Neuron (in vitro differentiated cells): ENCODE measurements at regions not wholly inside any gene's neighbourhood (a gene's known extent, or its start where the extent isn't known, plus 50 kb on each side); places are given as distances from the start of the nearest gene placed in this dataset.
"Not testable (repeated sequence)": the region's sequence is repeated elsewhere in the genome, so short reads cannot be mapped to it uniquely, and the experiment has no call there.

Experiments used
- H2AFZ ChIP-seq: one replicate; pipeline ENCODE4 v1.6.1; 2013; ENCODE audit warnings: low read depth, mild to moderate bottlenecking, inconsistent platforms, low read length, moderate library complexity
- H3K27me3 ChIP-seq: one replicate; pipeline ENCODE4 v1.6.1; 2013; ENCODE audit warnings: low read length; ENCODE audit not compliant: insufficient read depth
- H3K36me3 ChIP-seq: one replicate; pipeline ENCODE4 v1.6.1; 2013; ENCODE audit warnings: low read length; ENCODE audit not compliant: insufficient read depth
- H3K4me1 ChIP-seq: one replicate; pipeline ENCODE4 v1.6.1; 2013; ENCODE audit warnings: low read length; ENCODE audit not compliant: insufficient read depth
- H3K4me3 ChIP-seq: 2 replicates; pipeline ENCODE4 v1.5.1; 2013; ENCODE audit warnings: mild to moderate bottlenecking, low read length, moderate library complexity
- H3K9me3 ChIP-seq: one replicate; pipeline ENCODE4 v1.6.1; 2013; ENCODE audit warnings: low read length

DNA sequence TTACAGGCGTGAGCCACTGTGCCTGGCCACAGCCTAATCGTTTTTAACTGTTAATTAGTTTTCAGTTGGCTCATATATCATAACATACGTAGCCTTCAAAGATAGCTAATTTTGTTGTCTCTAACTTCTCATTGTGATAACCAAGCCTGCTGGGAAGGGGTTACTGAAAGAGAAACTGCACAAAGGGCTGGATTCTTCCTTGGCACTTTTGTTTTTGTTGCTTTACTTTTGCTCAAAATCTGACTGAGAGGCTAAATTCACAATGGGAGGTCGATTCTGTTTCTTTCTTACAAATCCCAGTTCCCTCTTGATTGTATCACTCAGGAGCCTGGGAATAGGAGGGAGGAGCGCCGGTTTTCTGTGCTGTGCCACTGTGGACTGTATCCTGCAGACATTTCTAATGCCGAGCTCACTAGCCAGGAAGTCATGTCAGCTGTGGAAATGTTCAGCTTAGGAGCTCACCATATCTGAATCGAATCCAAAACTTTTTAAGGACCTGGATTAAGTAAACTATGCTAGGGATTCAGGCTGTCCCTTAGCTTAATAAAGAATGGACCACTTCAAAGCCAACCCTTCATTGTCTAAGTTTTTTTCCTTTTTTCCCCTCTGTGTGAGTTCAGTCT lies 120.5 kb upstream of the FAT1 start:
- Histone ChIP-seq H3K36me3 (no peaks in the 10 kb centered on the region), H2AFZ (peak overlapping the region; percentile 44), H3K4me3 (peak overlapping the region; percentile 31), H3K9me3 (no peaks in the 10 kb centered on the region), H3K27me3 (no peaks in the 10 kb centered on the region), H3K4me1 (peaks cover 18% of the 10 kb centered on the region)

DNA sequence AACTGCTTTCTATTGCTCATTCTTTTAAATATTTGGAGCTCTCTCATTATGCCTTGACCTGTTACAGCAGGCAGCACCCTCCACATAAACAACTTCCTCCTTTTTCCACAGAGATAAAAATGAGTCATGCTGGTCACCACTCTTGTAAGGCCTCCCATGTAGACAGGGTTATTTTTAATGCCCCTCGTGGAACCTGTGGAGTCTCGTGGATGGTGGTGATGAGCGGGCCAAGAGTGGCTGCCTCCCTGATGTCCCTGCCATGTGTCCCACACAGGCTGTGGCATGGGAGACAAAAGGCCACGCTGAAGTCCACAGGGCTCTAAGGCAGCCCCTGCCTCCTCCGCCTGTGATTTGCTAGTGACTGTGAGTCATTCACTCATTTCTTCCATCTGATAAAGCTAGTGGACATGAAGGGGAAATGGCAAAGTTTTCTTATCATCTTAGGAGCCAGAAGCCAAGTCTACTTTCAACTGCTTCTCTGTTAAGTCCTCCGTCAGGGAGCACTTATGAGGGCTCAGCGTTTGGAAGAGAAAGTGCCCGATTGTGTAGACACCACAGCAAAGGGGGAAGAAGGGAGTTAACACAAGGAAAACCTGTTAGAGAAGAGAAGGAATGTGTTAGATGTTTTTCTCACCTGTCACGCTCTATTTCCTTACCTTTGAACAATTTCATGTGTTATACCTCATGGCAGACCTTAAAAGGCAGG lies 121.6 kb upstream of the FAT1 start:
- Histone ChIP-seq H2AFZ (no peak overlapping the region), H3K4me1 (peaks cover 18% of the 10 kb centered on the region), H3K4me3 (no peak overlapping the region), H3K27me3 (no peaks in the 10 kb centered on the region), H3K9me3 (peaks cover 2% of the 10 kb centered on the region), H3K36me3 (no peaks in the 10 kb centered on the region)

DNA sequence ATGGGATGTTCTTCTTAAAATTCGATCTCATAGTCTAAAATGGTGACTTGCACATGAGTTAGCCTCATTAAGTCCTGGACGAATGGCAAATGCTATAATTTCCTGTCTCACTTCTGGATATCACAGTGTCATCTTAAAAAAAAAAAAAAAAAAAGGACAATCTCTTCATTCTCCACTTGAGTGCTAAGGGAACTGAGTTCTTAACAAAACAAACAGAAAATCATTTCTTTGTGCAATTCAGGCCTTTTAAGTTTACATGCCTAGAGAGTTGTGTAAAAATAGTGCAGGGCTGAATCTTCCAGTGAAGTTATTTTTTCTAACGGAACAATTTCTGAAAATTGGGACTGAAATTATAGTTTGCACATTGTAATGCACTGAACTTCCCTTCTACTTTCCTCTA lies 122.8 kb upstream of the FAT1 start:
- Histone ChIP-seq H3K27me3 (no peaks in the 10 kb centered on the region), H2AFZ (no peak overlapping the region), H3K4me3 (no peak overlapping the region), H3K36me3 (no peaks in the 10 kb centered on the region), H3K9me3 (peaks cover 6% of the 10 kb centered on the region), H3K4me1 (peaks cover 18% of the 10 kb centered on the region)

DNA sequence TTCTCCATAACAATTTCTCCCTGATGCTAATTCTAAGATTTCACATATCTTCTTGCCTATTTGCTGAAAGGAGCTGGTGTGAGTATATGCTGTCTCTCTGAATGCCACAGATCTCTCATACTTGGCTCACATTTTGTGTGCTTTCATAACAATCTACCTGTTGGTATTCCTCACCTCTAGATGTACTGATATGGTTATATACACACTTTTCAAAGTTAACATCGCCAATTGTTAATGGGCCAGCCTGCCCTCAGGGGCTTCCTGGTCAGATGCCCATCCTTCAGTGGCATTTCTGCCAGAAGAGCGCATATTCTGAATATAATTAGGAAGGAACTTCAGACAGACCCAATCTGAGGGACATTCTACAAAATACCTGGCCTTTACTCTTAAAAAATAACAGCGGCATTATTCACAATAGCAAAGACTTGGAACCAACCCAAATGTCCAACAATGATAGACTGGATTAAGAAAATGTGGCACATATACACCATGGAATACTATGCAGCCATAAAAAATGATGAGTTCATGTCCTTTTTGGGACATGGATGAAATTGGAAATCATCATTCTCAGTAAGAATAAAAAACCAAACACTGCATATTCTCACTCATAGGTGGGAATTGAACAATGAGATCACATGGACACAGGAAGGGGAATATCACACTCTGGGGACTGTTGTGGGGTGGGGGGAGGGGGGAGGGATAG lies 123.9 kb upstream of the FAT1 start:
- H3K36me3 ChIP-seq, H3K9me3 ChIP-seq, H2AFZ ChIP-seq, H3K4me3 ChIP-seq, H3K27me3 ChIP-seq: not testable (repeated sequence)
- peaks cover 18% of the 10 kb centered on the region for H3K4me1 ChIP-seq

DNA sequence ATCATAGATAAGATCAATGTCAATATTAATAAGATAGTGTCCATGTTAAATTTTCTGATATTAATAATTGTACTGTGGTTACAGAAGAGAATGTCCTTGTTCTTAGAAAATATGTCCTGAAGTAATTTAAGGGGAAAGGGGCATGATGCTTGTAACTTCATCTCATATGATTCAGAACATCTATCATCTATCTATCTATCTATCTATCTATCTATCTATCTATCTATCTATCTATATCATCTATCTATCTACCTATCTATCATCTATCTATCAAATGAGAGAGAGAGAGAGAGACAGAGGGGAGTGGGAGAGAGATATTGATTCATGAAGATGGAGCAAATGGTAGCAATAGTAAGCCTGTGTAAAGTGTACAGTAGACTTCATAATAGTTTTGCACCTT lies 124.8 kb upstream of the FAT1 start:
- H3K36me3 ChIP-seq, result no peaks in the 10 kb centered on the region
- no peak overlapping the region for H3K4me3 ChIP-seq
- no peaks in the 10 kb centered on the region for H3K27me3 ChIP-seq
- peaks cover 8% of the 10 kb centered on the region for H3K9me3 ChIP-seq
- no peak overlapping the region for H2AFZ ChIP-seq
- H3K4me1 ChIP-seq, result peaks cover 18% of the 10 kb centered on the region

DNA sequence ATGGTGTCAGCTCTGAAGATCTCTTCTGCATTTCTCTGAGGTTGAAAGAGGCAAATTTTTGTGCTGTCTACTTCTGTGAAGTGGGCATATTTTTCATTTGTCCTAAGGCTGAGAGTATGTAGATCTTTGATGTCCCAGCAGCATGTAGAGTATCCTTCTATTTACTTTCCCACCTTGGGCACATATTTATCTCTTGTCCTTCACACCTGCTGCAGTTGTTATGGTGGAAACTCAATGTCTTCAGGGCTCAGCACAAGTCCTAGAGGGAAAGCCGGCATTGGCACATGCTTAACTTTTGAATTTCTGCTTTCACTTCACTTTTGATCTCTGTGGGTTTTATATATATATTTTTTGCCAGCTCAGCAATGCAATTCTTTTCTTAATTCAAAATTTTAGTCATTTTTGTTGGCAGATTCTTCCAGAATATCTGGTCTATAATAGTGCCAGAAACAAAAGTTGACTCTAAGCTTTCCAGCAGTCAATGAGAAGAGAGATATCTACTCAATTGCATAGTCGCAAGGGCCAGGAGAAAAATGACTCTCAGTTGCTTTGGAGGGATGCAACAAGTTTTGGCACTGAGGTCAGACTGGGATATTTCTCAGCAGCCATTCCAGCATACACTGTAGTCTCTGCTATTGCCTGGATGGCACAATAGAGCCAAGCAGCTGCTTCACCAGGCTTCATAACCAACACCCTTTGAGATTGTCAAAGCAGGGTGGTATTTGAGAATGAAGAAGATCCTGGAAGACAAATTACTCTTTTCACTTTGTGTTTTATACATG lies 127.8 kb upstream of the FAT1 start:
- Histone ChIP-seq H3K4me3 (no peak overlapping the region), H2AFZ (no peak overlapping the region), H3K36me3 (no peaks in the 10 kb centered on the region), H3K27me3 (no peaks in the 10 kb centered on the region), H3K4me1 (no peaks in the 10 kb centered on the region), H3K9me3 (peaks cover 8% of the 10 kb centered on the region)

DNA sequence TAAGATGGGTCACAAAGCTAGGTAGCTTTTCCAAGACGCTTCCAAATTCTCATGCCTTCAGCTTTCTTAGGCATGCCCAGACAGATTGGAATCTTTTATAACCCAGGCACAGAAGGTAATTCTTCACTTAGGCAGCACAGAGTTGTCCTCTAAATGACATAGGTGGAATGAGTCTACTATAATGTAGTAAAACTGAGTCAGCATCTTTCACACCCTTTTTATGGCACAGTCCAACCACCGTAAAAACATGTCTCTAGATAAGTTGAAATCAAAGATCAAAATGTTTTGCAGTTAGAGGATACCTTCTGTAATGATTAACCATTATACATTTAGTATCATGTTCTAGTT lies 128.4 kb upstream of the FAT1 start:
- Histone ChIP-seq H3K4me3 (no peak overlapping the region), H2AFZ (no peak overlapping the region), H3K27me3 (no peaks in the 10 kb centered on the region), H3K4me1 (no peaks in the 10 kb centered on the region), H3K9me3 (peaks cover 8% of the 10 kb centered on the region), H3K36me3 (no peaks in the 10 kb centered on the region)

DNA sequence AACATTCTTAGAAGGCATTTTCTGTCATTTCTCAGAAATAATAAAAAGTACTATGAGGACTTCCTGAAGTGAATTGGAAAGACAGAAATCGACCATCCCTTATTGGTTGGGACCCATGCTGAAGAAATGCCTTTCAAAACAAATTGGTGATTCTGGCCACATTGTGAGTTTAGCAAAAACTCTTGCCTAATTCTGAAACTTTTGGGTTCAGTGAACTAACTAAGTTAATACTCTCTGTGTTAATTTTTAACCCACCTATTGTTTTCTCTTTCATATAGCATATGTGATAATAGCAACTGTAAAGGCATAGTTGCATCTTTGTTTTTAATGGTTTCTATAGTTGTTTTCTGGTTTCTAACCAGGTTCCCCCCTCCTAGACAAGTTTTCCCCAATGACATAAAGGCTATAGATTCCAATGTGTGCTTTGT lies 129.3 kb upstream of the FAT1 start:
- Histone ChIP-seq H3K9me3 (peaks cover 8% of the 10 kb centered on the region), H3K27me3 (no peaks in the 10 kb centered on the region), H3K4me3 (no peak overlapping the region), H2AFZ (no peak overlapping the region), H3K4me1 (no peaks in the 10 kb centered on the region), H3K36me3 (no peaks in the 10 kb centered on the region)

DNA sequence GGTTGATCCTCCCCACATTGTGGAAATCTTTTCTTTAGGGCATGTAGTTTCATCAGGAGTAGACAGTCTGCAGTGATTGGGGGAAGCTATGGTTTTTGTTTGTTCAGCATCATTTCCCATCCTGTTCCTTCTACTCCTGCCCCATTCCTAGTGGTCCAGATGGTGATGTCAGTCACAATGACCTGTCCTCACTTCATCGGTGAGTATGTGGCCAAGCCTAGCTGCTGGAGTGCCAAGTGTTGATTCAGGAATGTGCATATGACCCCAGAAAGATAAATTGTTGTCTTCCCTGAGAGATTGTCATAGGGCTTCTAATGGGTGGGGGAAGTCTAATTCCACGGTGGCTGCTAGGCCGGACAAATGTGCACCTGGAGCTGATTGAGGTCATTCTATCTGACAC lies 130.6 kb upstream of the FAT1 start:
- no peaks in the 10 kb centered on the region for H3K27me3 ChIP-seq
- no peak overlapping the region for H3K4me3 ChIP-seq
- H2AFZ ChIP-seq, result no peak overlapping the region
- H3K4me1 ChIP-seq, result no peaks in the 10 kb centered on the region
- H3K36me3 ChIP-seq, result no peaks in the 10 kb centered on the region
- H3K9me3 ChIP-seq, result peaks cover 8% of the 10 kb centered on the region

DNA sequence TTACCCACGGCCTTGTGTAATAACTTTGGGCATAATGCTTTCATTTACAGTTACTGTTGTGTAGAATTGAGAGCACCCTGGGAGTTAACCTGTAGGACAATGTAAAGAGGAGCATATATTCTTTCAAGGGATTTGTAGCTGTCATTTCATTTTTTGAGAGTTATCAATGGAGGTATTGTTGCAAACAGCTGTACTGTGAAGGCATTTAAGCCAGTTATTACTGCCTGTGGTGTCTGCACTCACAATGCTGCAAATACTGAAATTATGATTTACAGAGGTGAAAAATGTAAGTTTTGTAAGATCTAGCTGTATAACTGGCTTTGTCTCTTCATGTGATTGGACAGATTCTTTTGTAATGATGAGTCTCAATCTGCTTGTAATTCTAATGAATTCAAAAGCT lies 131.5 kb upstream of the FAT1 start:
- Histone ChIP-seq H3K4me3 (no peak overlapping the region), H3K36me3 (no peaks in the 10 kb centered on the region), H3K27me3 (no peaks in the 10 kb centered on the region), H3K4me1 (no peaks in the 10 kb centered on the region), H3K9me3 (peaks cover 8% of the 10 kb centered on the region), H2AFZ (no peak overlapping the region)

DNA sequence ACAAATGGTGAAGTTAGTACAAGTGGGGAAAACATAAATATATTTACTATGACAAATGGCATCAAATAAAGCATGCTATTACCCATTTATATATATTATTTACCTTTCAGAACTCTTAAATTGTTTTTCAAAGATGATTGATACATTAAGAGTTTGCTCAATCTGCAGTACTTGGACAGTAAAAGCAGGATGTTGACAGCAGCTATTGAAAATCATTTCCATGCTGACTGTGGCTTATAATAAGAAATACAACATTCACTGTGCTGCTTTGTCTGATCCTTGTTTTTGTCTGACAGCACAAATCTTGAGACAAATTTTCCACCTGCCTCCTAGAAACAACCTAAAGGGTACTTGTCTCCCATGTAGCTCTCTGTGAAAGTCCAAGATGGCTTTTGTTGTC lies 134.1 kb upstream of the FAT1 start:
- Histone ChIP-seq H3K27me3 (no peaks in the 10 kb centered on the region), H2AFZ (no peak overlapping the region)

DNA sequence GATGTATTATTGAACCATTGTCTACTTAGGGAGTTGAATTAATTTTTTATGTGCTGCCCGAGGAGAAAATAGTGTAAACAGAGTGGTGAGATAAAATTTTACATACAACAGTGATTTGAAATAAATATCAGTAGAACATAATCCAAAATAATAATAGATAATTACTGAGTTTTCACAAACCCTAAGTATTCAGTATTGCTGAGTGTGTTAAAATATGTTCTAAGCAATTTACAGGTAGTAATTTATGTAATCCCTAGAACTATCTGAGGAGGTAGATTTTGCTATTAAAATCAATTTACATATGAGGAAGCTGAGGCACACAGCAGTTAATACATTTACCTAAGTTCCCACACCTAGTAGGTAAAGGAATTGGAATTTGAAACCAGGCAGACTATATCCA lies 134.7 kb upstream of the FAT1 start:
- no peaks in the 10 kb centered on the region for H3K9me3 ChIP-seq
- H2AFZ ChIP-seq, result no peak overlapping the region
- H3K27me3 ChIP-seq, result no peaks in the 10 kb centered on the region
- no peak overlapping the region for H3K4me3 ChIP-seq
- no peaks in the 10 kb centered on the region for H3K36me3 ChIP-seq
- H3K4me1 ChIP-seq, result no peaks in the 10 kb centered on the region

More for the DNA sequence above, 134.1 kb upstream of the FAT1 start:
- no peak overlapping the region for H3K4me3 ChIP-seq
- no peaks in the 10 kb centered on the region for H3K9me3 ChIP-seq
- no peaks in the 10 kb centered on the region for H3K36me3 ChIP-seq
- H3K4me1 ChIP-seq, result no peaks in the 10 kb centered on the region

DNA sequence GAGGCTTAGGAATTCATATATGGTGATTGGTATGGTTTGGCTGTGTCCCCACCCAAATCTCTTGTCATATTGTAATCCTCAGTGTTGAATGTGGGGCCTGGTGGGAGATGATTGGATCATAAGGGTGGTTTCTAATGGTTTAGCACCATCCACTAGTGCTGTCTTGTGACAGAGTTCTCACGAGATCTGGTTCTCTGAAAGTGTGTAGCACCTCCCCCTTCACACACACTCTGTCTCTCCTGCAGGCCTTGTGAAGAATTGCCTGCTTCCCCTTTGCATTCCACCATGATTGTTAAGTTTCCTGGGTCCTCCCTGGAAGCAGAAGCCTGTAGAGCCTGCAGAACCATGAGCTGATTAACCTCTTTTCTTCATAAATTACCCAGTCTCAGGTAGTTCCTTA lies 135.8 kb upstream of the FAT1 start:
- no peak overlapping the region for H3K4me3 ChIP-seq
- no peaks in the 10 kb centered on the region for H3K9me3 ChIP-seq
- H3K36me3 ChIP-seq, result no peaks in the 10 kb centered on the region
- H3K4me1 ChIP-seq, result no peaks in the 10 kb centered on the region
- H3K27me3 ChIP-seq, result no peaks in the 10 kb centered on the region
- no peak overlapping the region for H2AFZ ChIP-seq
